ENCODE measurements at regions not wholly inside any gene's neighbourhood (a gene's known extent, or its start where the extent isn't known, plus 50 kb on each side); places are given as distances from the start of the nearest gene placed in this dataset.
"Not testable (repeated sequence)": the region's sequence is repeated elsewhere in the genome, so short reads cannot be mapped to it uniquely, and the experiment has no call there.

DNA sequence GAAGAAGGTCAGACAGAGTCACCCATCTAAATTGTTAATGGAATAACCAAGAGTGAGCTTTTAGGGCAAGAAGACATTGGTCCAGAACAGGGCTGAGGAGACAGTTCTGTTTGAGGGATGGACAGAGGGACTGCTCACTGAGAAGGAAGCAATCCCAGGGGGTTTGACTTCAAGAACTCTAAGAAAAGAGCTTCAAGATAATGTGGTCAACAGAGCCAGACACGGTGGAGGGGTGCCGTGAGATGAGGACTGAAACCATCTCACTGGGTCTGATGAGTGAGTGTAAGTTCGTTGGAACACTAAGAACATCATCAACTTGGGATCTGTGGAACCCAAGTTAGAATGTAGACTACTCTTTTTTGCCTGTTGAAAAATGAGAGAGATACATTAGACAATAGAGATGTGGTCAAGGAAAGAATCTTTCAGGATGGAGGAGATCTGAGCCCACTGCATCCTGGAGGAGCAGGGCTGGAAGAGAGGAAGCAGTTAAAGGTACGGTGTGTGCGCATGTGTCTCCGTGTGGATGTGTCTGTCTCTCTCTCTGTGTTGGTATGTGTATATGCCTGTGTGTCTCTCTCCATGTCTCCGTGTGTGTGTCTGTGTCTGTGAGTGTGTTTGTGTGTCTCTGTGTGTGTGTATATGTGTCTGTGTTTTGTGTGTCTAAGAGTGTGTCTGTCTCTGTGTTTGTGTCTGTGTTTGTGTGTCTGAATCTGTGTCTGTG lies 172.1 kb downstream of the MYCN start:
- no peak for DNase-seq

- no peak for DNase-seq
Observed at GRCh38 chr2:16111838-16112210, 171.5 kb downstream of the MYCN start.

- no peak for DNase-seq
Observed at GRCh38 chr2:16109821-16110310, 169.5 kb downstream of the MYCN start.

DNA sequence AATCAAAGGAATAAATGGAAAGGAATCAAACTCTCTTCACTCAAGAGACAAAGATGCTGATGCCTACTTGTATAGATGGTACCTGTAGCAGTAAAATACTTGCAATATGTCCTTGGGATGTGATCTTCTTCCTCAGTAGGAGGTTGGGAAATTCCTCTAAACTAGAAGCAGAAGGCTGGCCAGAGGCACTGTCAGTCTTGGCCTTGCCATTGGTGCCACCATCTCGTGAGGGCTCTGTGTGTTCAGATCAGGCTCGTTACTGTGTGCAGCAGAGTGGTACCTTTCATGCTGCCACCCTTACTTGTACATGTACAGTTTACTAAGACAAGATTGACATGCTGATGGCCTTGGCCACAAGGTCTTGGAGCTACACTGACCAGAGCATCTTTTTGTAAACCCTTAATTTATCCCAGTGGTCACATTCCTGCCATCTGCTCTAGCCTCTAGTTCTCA lies 169.0 kb downstream of the MYCN start:
- DNase-seq = no peak

DNA sequence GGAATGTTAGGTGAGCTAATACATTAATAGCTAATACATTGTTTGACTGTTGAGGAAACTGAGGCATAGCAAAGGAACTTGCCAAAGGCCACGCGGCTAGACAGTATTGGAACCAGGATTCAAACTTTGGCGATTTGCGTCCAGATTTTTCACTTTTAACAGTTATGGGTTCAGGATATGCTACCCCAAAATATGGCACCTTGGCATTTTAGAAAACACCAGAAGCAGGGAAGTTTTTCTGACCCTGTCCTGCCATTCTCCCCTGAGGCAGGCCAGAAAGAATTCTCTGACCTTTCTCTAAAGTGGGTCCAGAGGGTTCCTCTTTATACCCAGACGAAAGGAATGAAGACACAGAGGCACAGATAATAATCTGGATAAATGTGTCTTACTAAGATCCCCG lies 166.9 kb downstream of the MYCN start:
- no peak for DNase-seq

DNA sequence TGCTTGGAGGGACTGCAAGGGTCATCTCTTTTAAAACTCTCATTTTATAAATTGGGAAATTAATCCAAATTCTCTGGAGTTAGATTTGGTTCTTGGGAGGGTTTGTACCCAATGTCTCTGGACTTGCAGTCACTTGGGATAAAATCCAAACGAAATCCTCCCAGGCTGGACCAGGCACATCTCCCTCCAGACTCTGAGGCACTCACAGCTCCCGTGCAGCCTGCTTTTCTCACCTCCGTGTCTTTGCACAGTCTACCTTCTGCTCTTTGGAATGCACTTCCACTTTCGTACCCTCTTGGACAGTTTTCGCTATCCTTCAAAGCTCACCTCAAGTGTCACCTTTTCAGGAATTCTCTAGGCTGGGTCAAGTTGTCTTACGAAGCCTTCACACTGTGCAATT lies 166.3 kb downstream of the MYCN start:
- DNase-seq = no peak

GRCh38 chr2:16105669-16106281 lies 165.4 kb downstream of the MYCN start:
- no peak for DNase-seq

DNA sequence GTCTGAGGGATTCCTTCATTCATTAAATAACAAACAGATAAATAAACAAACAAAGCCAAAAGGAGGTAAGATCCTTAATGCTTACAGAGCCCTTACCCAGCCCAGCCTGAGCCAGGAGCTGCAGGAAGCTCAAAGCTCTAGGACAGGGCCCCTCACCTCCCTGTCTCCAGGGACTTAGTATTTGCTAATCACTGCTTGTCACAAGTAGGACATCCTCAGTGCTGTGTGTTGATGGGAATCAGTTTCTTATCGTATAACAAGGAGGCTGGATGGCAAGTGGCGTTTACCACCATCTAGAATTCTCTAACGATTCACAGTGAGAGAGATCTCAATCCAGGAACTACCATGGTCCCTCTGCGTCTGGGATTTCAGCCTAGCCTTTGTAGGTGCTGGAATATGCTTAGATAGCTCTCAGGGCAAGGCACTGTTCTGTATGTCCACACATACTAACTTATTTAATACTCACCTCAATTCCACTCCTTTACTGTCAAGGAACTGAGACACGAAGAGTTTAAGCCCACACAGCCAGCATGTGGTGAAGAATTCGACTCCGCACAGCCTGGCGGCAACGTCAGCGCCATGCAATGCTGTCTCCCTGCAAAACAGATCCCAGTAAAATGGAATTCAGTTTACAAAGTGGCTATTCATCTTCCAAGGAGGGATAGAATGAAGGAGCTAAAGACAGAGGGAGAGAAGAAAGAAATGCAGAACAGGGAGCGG lies 164.8 kb downstream of the MYCN start:
- DNase-seq = no peak

DNA sequence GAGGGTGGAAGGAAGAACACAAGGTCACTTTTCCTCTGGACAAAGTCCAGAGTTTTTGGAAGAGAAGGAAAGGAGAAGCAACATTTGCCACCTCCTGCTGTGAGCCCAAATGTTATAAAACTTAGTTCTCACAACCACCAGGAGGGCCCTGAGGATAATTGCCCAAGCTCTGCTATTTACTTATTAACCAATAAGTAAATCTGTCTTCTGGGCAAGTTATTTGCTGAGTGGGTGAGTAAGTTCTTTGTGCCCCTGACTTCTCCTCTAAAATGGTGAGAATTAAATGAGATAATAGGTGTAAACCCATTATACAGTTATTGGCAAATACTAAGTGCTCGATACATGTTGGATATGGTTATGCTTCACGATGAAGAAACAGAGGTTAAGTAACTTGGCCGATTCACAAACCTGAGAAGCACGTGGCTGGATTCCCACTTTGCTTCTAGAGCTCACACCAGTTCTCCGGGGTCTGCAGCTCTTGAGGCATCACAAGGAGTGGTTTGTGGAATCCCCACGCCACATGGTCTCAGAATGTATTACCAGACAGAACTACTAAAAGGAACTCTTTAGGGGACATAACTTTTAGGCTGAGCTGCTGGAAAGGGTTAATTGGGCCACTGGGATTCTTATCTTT lies 164.1 kb downstream of the MYCN start:
- no peak for DNase-seq

GRCh38 chr2:16103614-16104314 lies 163.4 kb downstream of the MYCN start:
- DNase-seq = no peak

DNA sequence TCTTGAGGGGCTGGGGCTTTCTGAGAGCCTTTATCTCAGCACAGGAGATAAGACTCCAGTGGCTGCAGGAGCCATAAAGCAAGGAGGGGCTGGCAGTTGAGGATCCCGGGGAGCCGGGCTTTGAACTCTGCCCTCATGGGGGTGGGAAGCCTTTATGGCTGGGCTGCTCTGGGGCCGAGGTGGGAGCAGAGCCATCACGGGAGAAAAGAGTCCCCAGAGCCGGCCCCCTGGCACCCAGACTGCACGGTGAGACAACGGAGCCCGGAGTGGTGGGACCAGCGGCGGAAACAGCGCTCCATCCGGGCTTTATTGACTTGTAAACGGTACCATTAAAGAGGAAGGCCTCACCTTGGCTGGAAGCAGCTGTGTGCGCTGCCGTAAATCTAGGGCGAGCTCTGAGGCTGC lies 162.6 kb downstream of the MYCN start:
- no peak for DNase-seq

DNA sequence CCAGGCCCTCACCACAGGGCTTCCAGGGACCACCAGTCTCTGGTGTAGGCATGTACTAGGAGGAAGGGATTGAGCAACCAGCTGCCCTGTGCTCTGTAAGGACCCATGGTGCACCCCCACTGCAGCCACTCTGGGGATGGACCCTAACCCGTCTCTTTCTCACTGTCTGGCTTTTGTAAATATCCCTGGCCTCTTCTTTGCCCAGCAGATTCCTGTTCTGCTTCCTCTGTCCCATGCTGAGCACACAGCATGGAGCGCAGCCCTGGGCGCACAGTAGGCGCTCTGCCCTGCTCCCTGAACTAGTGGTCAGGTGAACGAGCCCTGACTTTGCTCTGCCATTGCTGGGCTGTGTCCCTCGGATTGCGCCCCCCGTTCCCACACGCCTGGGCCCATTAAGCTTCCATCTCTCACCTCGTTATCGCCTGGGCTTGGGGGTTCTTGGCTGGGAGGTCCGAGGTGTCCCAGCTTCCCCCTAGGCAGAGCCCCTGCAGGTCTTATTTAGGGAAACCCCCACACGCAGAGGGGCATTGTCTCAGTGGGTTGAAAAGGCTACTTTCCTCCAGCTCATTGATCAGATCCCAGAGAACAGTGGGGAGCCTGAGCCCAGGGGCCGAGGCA lies 162.1 kb downstream of the MYCN start:
- DNase-seq = no peak

GRCh38 chr2:16101196-16101595 lies 160.8 kb downstream of the MYCN start:
- DNase-seq = no peak

- no peak for DNase-seq
Observed at GRCh38 chr2:16100006-16100405, 159.7 kb downstream of the MYCN start.

GRCh38 chr2:16099326-16099725 lies 159.0 kb downstream of the MYCN start:
- no peak for DNase-seq

DNA sequence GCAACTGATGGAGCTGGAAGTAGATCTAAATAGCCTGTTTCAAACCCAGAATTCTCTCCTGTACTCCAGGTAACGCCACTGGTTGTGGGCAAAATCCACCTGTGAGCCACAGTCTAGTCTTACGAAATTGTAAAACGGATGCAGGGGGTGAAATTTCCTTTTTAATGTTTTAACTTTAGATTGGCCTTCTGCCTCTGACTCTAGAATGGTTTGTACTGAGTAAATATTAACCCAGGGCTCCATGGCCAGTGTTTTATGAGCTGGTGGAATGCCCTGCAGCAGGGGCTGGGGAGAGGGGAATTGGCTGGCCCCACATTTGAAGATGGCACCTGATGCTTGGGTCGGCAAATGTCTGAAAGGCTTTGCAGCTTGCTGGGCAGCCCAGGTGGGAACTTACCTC lies 156.6 kb downstream of the MYCN start:
- no peak for DNase-seq

GRCh38 chr2:16095483-16095882 lies 155.1 kb downstream of the MYCN start:
- not testable (repeated sequence) for DNase-seq

GRCh38 chr2:16094811-16095210 lies 154.5 kb downstream of the MYCN start:
- DNase-seq = no peak

DNA sequence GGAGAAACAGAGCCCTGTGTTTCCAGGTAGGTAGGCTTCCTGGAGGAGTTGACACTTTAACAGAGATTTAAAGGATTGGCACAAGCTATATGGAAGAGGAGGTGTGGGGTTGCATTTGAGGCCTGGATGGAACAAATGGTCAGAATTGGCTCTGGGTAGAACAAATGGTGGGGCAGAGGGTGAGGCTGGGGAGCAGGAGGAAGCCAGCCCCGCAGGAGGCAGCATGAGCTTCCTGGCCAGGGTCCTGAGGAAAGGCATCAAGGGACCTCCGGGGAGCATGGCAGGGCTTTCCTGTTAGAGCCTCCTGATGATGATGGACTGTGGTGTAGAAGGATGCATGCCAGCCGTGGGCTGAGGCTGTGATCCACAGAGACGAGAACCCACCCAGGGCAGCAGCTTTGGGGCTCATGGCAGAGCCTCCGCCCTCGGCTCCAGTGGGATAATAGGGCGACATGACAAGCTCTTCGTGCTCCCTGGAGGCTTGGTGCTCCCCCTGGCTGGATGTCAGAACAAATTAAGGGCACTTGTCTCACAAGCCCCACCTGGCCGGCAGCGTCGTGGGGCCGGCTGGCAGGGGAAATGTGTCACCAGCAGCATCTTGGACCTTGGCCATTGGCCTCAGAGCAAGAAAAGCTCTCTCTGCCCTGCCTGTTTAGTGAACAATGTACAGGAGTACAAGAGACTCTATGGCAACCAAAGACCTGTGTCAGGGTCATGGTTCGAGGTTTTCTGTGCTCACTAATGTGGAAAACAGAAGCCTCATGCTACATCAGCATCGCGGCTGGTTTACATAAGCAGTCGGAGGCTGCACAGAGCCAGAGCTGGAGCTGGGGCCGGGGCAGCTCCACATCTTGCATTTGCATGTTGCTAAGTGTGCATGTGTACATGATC lies 153.5 kb downstream of the MYCN start:
- DNase-seq = no peak

DNA sequence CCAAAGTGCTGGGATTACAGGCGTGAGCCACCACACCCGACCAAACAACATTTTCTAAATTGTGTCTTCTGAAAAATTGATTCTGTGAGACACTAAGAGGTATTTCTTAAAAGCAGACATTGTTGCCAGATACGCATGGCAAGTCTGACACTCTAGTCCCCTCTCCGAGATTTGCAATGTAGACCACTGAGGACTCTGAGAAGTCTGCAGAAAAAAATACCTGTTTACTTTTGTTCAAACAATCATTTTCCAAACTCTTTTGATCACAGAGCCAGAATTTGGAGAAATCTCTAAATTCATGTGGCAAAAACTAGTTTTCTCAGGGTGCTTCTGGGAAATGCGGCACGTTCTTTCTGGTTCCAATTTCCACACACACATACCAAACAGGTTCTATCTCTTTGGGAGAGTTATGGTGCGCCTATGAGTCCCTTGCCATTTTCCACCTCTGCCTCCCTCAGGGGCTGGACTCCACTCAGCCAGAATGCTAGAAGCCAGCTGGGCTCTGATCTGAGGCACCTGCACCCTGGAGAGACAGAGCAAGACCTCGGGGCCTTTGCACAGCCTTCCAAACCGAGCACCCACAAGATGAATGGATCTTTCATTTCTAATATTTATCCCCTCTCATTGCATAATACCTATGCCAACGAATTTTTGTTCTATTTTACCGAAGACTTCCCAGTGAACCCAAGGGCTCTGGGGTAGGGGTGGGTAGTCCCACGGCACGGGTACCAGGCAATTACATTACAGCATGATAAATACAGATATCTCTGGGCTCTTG lies 152.7 kb downstream of the MYCN start:
- no peak for DNase-seq
